Small intestine (tissue), 7 donors: ENCODE measurements at regions not wholly inside any gene's neighbourhood (a gene's known extent, or its start where the extent isn't known, plus 50 kb on each side); places are given as distances from the start of the nearest gene placed in this dataset.

Source experiments
- DNase-seq, 2 donors: peaks; one replicate each; pipeline versions ENCODE4 v3.0.0 to v3.0.0-alpha.2; 2013
- FAIRE-seq: peaks from 2 replicates; lab custom pipeline; 2012; peaks lifted over from hg19 to GRCh38; lab: Jason Lieb, UNC
- H3K27ac ChIP-seq, 3 donors: one replicate each; pipeline ENCODE4 v1.5.1; 2013; ENCODE audit warnings: low read length in 2 of 3, mild to moderate bottlenecking in 2 of 3, control low read depth in 1 of 3, inconsistent platforms in 1 of 3, low read depth in 1 of 3, moderate library complexity in 1 of 3
- H3K27me3 ChIP-seq, 3 donors: one replicate each; pipeline ENCODE4 v1.6.1; 2013; ENCODE audit warnings: low read length in 3 of 3, inconsistent platforms in 1 of 3; ENCODE audit not compliant: control insufficient read depth in 3 of 3, insufficient read depth in 3 of 3
- H3K36me3 ChIP-seq, 3 donors: one replicate each; pipeline ENCODE4 v1.6.1; 2013; ENCODE audit warnings: low read length in 3 of 3, inconsistent platforms in 1 of 3, low read depth in 1 of 3, mild to moderate bottlenecking in 1 of 3, moderate library complexity in 1 of 3; ENCODE audit not compliant: control insufficient read depth in 3 of 3, insufficient read depth in 2 of 3
- H3K4me1 ChIP-seq, 3 donors: one replicate each; pipeline ENCODE4 v1.6.1; 2013; ENCODE audit warnings: low read length in 2 of 3, inconsistent platforms in 1 of 3, low read depth in 1 of 3, mild to moderate bottlenecking in 1 of 3, moderate library complexity in 1 of 3; ENCODE audit not compliant: control insufficient read depth in 3 of 3, insufficient read depth in 2 of 3
- H3K4me3 ChIP-seq, 3 donors: one replicate each; pipeline ENCODE4 v1.5.1; 2013; ENCODE audit warnings: low read length in 3 of 3, control low read depth in 1 of 3, inconsistent platforms in 1 of 3, low read depth in 1 of 3, mild to moderate bottlenecking in 1 of 3, moderate library complexity in 1 of 3
- H3K9me3 ChIP-seq, 2 donors: one replicate each; pipeline ENCODE4 v1.6.1; 2013; ENCODE audit warnings: low read depth in 1 of 2, low read length in 1 of 2; ENCODE audit not compliant: control insufficient read depth in 2 of 2, insufficient read depth in 1 of 2
- WGBS, 3 donors: extraction: QIAGEN DNeasy Blood & Tissue Kit; methylation state at CpG; one replicate each; pipeline ENCODE4 v1.1.7; 2013; 5-methylcytosine and 5-hydroxymethylcytosine counted together
- donor health status: healthy with polysubstance abuse.
- donor health status: control.
- donor health status: control.
- donor health status: Bipolar disorder and iron deficiency.
- donor health status: healthy.

DNA sequence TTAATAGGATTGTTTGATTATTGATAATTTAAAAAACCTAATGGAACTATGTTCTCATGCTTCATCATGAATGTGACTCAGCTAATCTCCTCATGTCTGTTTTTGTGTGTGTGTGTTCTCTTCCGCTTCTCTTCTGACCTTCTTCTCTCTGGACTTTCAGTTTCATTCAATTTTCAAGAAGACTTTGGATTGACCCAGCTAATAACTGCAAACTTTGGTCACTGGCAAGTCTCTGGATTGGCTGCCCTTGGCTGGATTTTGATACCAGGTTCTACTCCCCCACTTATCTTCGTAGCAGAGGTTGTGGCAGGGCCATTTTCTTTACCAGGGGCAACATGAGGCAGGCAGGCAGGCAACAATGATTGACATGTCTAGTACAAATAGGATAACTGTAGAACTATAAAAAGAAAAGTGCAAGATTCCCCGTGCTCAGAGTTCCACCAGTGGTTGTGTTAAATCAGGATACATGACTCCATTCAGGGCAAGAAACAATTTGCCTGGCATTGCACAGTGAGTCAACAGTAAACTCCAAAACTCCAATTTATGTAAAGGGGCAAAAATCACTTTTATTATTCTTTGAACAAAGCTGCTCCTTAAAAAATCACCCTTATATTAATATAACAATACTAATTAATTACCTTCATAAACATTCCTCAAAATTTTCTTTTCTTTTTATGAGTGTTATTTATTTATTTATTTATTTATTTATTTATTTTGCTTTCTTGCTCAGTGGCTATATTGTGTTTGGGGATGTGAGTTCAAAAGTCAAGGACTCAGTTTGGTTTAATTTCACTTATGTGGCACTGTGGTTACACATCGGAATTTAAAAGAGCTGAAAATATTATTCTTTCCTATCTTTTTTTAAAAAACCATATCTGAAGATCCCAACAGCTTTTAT lies 167.6 kb downstream of the RND3 start:
- Histone ChIP-seq H3K9me3 (no peaks in the 10 kb centered on the region), H3K4me3 (no peak overlapping the region), H3K36me3 (no peaks in the 10 kb centered on the region), H3K4me1 (peaks cover 0 to 3% (median 2%) of the 10 kb centered on the region in 3 donors), H3K27ac (no peak overlapping the region), H3K27me3 (no peaks in the 10 kb centered on the region)
- 46 to 71% (median 53%) methylated on average over 4 of the region's 4 CpGs for WGBS, 3 donors
- FAIRE-seq (no peak), DNase-seq (peak; percentile 61 to 83)

DNA sequence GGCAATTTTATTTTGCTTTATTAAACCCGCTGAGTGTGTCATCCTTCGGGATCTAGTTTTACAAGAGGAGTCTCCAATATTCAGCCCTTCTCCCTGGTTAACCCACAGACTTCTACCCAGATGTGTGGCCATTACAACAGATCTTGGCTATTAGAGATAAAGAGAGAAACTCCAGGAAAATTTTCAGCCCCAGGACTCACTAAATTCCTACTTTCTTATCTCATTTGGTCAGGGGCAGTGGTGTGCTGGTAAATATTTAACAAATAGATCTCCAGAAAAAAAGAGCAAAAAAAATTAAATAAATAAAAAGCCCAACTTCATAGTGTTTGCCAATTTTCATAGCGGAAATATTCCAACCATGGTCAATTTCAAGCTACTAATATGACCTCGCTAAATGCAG lies 168.4 kb downstream of the RND3 start:
- Histone ChIP-seq H3K4me3 (no peak overlapping the region), H3K27ac (no peak overlapping the region), H3K4me1 (peaks cover 0 to 3% (median 2%) of the 10 kb centered on the region in 3 donors), H3K9me3 (no peaks in the 10 kb centered on the region), H3K36me3 (no peaks in the 10 kb centered on the region), H3K27me3 (no peaks in the 10 kb centered on the region)
- DNase-seq (no peak), FAIRE-seq (no peak)
- 92 to 95% (median 94%) methylated on average over 4 of the region's 4 CpGs for WGBS, 3 donors

DNA sequence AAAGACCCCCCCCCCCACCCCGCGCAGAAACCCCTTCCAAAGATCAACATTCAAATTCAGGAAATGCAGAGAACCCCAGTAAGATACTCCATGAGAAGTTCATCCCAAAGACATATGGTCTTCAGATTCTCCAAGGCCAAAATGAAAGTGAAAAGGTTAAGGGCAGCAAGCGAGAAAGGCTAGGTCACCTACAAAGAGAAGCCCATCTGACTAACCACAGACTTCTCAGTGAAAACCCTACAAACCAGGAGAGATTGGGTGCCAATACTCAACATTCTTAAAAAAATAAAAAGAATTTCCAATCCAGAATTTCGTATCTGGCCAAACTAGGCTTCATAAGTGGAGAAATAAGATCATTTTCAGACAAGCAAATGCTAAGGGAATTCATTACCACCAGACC lies 175.2 kb downstream of the RND3 start:
- Histone ChIP-seq H3K27me3 (no peaks in the 10 kb centered on the region), H3K4me1 (peaks cover 0 to 13% (median 3%) of the 10 kb centered on the region in 3 donors), H3K9me3 (peaks cover 0 to 10% of the 10 kb centered on the region in 2 donors), H3K27ac (no peak overlapping the region), H3K36me3 (no peaks in the 10 kb centered on the region), H3K4me3 (no peak overlapping the region)
- DNase-seq (no peak), FAIRE-seq (no peak)
- WGBS, 3 donors: 83 to 93% (median 89%) methylated on average over 4 of the region's 4 CpGs

DNA sequence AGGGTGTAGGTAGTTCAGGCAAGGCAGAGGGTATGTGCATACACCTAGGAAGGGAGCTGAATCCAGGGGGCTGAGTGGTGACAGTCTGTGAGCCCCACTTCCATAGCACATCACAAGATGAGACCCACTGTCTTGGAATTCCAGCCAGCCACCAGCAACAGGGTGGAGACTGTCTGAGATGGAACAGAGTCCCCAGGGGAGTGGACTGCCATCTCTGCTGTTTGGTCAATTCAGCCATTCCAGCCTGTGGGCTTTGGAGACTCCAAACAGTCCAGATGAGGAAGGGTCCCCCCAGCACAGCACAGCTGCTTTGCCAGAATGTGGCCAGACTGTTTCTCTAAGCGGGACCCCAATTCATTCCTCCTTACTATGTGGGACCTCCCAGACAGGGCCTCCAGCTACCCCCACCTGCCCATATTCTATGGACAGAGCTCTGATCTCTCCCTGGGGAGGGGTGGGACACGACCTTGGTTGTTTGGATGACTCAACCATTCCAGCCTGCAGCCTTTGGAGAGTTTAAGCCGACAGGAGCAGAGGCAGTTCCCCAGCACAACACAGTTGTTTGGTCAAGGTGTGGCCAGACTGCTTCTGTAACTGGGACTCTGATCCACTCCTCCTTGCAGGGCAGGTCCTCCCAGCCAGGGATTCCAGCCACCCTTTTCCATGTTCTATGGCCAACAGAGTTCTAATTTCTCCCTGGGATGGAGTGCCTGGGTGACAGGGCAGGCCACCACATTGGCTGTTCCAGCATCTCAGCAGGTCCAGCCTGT lies 178.0 kb downstream of the RND3 start:
- no peak overlapping the region for H3K4me3 ChIP-seq
- no peaks in the 10 kb centered on the region for H3K27me3 ChIP-seq
- peak overlapping the region in 1 of 3 donors; percentile 6 for H3K27ac ChIP-seq
- no peak for FAIRE-seq
- 40 to 61% (median 42%) methylated on average over 3 of the region's 3 CpGs for WGBS, 3 donors
- H3K36me3 ChIP-seq: no peaks in the 10 kb centered on the region
- H3K9me3 ChIP-seq: peaks cover 0 to 18% of the 10 kb centered on the region in 2 donors
- peak; percentile 57 to 89 for DNase-seq
- peaks cover 0 to 13% (median 3%) of the 10 kb centered on the region in 3 donors for H3K4me1 ChIP-seq

DNA sequence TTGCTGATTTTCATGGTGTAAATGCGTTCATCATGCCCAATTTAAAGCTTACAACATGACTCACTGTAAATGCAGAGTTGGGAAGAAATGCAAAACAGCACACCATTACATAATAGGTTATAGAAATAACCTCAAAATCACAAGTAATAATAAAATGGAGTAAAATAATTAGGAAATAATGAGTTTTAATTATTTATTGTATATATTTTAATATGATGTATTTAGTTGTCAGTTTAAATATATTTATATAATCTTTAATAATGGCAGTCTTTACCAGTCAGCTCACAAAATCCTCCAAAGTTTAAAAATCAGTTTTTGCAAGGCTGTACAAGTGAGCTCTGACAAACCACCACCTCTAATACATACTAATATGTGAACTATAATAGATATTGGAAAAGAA lies 180.2 kb downstream of the RND3 start:
- no peak for DNase-seq
- Histone ChIP-seq H3K4me3 (no peak overlapping the region), H3K36me3 (no peaks in the 10 kb centered on the region), H3K27me3 (no peaks in the 10 kb centered on the region), H3K4me1 (peaks cover 0 to 13% (median 3%) of the 10 kb centered on the region in 3 donors), H3K27ac (no peak overlapping the region), H3K9me3 (peaks cover 0 to 27% of the 10 kb centered on the region in 2 donors)
- no peak for FAIRE-seq
- 79 to 96% (median 92%) methylated on average over 1 of the region's 1 CpG for WGBS, 3 donors

DNA sequence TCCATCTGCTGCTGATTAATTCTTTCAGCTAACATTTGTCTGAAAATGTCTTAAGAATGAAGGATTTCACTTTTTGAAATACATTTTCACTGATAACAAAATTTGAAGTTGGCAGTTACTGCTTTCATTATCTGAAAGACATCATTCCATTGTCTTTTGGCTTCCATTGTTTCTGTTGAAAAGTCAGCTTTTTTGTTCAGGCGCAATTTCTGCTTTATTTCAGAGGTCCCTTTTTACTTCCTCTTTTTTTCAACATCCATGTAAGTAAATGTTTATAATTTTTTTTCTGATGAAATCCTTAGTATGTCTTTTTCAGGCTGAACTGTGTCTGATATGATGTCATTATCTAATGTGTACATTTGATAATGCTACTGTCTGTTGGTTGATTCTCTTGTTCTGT lies 184.2 kb downstream of the RND3 start:
- H3K36me3 ChIP-seq: no peaks in the 10 kb centered on the region
- 81 to 93% (median 89%) methylated on average over 1 of the region's 1 CpG for WGBS, 3 donors

DNA sequence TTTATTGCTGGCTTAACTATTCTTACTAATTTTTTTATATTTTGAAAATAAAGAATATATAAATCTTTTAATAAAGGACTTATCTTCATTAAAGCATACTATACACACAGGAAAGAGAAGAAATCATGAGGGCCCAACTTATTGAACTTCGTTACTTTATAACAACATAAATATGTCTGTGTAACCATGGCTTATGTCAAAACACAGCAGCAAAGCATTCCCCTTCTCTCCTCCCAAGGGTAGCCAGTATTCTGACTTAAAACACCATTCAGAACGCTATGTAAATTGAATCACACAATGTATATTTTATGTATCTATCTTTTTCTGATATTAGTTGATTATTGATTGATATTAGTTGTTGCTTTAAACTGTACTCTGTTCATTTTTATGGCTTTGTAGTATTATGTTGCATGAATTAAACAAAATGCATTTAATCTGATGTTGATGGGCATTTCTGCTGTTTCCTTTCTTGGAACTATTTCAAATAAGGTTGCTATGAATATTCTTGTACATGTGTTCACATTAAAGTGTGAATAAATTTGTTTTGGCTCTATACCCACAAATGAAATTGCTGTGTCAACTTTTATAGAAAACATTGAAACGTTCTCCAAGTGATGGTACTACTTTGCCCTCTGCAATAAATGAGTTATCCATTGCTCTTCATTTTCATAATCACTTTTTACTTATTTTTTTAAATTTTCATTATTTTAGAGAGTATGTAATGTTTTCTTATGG lies 188.7 kb downstream of the RND3 start:
- 72 to 83% (median 75%) methylated on average over 3 of the region's 3 CpGs for WGBS, 3 donors
- Histone ChIP-seq H3K27me3 (no peaks in the 10 kb centered on the region), H3K36me3 (no peaks in the 10 kb centered on the region), H3K4me3 (no peak overlapping the region), H3K27ac (no peak overlapping the region), H3K4me1 (no peaks in the 10 kb centered on the region), H3K9me3 (peaks cover 0 to 13% of the 10 kb centered on the region in 2 donors)
- DNase-seq (no peak), FAIRE-seq (peak; percentile 5)

More for the DNA sequence above, 184.2 kb downstream of the RND3 start:
- Histone ChIP-seq H3K4me1 (no peaks in the 10 kb centered on the region), H3K4me3 (no peak overlapping the region), H3K27me3 (no peaks in the 10 kb centered on the region), H3K9me3 (peaks cover 0 to 23% of the 10 kb centered on the region in 2 donors), H3K27ac (no peak overlapping the region)
- no peak for FAIRE-seq
- DNase-seq: no peak
